Osteocyte (in vitro differentiated cells): ENCODE measurements at regions not wholly inside any gene's neighbourhood (a gene's known extent, or its start where the extent isn't known, plus 50 kb on each side); places are given as distances from the start of the nearest gene placed in this dataset.

Experiments used
- DNase-seq: peaks from one replicate; pipeline ENCODE4 v3.0.0; 2021; ENCODE audit warnings: mixed read lengths; ENCODE audit not compliant: unreplicated experiment; ENCODE audit errors: extremely low spot score
- H3K27ac Mint-ChIP-seq: one replicate; pipeline ENCODE4 v1.8.0; 2021; ENCODE audit warnings: mild to moderate bottlenecking, mixed read lengths; ENCODE audit not compliant: unreplicated experiment
- H3K27me3 Mint-ChIP-seq: one replicate; pipeline ENCODE4 v1.8.0; 2021; ENCODE audit warnings: mixed read lengths; ENCODE audit not compliant: unreplicated experiment
- H3K36me3 Mint-ChIP-seq: one replicate; pipeline ENCODE4 v1.8.0; 2021; ENCODE audit warnings: mixed read lengths; ENCODE audit not compliant: unreplicated experiment
- H3K4me1 Mint-ChIP-seq: one replicate; pipeline ENCODE4 v1.8.0; 2021; ENCODE audit warnings: mixed read lengths; ENCODE audit not compliant: unreplicated experiment
- H3K4me3 Mint-ChIP-seq: one replicate; pipeline ENCODE4 v1.8.0; 2021; ENCODE audit warnings: mild to moderate bottlenecking, moderate library complexity, mixed read lengths; ENCODE audit not compliant: unreplicated experiment
- H3K9me3 Mint-ChIP-seq: one replicate; pipeline ENCODE4 v1.8.0; 2021; ENCODE audit warnings: mixed read lengths; ENCODE audit not compliant: unreplicated experiment
- CTCF ChIP-seq: fragments of 200-600 bp; sonication (generic); IDR thresholded peaks from 2 replicates; pipeline ENCODE4 v1.5.0; 2021; ENCODE audit warnings: antibody characterized with exemption, mild to moderate bottlenecking, moderate library complexity

- no peak for TF ChIP-seq CTCF
- no peaks in the 10 kb centered on the region for H3K36me3 Mint-ChIP-seq
- no peak overlapping the region for H3K27ac Mint-ChIP-seq
- DNase-seq: no peak
- no peaks in the 10 kb centered on the region for H3K27me3 Mint-ChIP-seq
- H3K4me3 Mint-ChIP-seq: no peak overlapping the region
- H3K9me3 Mint-ChIP-seq: peaks cover 7% of the 10 kb centered on the region
- no peaks in the 10 kb centered on the region for H3K4me1 Mint-ChIP-seq
Measured at GRCh38 chr16:55125818-55126385, 195.2 kb downstream of the IRX5 start.

- no peak overlapping the region for H3K4me3 Mint-ChIP-seq
- DNase-seq: no peak
- peaks cover 7% of the 10 kb centered on the region for H3K9me3 Mint-ChIP-seq
- no peak overlapping the region for H3K27ac Mint-ChIP-seq
- no peaks in the 10 kb centered on the region for H3K4me1 Mint-ChIP-seq
- no peaks in the 10 kb centered on the region for H3K36me3 Mint-ChIP-seq
- TF ChIP-seq CTCF: no peak
- no peaks in the 10 kb centered on the region for H3K27me3 Mint-ChIP-seq
Measured at GRCh38 chr16:55126456-55126855, 195.8 kb downstream of the IRX5 start.

DNA sequence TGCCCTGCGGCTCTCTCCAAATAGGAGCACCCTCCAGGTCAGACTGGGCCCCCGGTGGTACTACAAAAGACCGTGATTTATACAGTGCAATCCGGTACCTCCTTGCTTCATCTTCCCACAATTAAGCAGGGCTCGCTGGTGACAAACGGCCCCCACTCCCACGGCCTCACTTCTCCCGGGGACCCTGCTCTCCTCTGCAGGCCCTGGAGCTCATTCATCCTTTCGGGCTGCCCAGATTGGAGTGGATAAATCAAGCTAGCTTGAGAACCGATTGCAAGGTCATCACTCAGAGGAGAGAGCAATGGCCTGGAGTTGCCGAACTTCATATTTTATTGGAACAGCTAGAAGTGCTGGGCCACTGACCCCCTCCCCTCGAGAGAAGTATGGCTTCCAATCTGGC is 193.5 kb upstream of the IRX6 start:
- TF ChIP-seq CTCF: no peak
- DNase-seq: no peak
- Mint-ChIP-seq H3K27me3 (no peaks in the 10 kb centered on the region), H3K4me1 (no peaks in the 10 kb centered on the region), H3K36me3 (no peaks in the 10 kb centered on the region), H3K27ac (no peak overlapping the region), H3K4me3 (no peak overlapping the region), H3K9me3 (no peaks in the 10 kb centered on the region)

- no peaks in the 10 kb centered on the region for H3K36me3 Mint-ChIP-seq
- no peak for TF ChIP-seq CTCF
- no peaks in the 10 kb centered on the region for H3K27me3 Mint-ChIP-seq
- H3K4me1 Mint-ChIP-seq: no peaks in the 10 kb centered on the region
- H3K27ac Mint-ChIP-seq: no peak overlapping the region
- no peaks in the 10 kb centered on the region for H3K9me3 Mint-ChIP-seq
- no peak overlapping the region for H3K4me3 Mint-ChIP-seq
- no peak for DNase-seq
Measured at GRCh38 chr16:55130911-55131310, 193.1 kb upstream of the IRX6 start.

DNA sequence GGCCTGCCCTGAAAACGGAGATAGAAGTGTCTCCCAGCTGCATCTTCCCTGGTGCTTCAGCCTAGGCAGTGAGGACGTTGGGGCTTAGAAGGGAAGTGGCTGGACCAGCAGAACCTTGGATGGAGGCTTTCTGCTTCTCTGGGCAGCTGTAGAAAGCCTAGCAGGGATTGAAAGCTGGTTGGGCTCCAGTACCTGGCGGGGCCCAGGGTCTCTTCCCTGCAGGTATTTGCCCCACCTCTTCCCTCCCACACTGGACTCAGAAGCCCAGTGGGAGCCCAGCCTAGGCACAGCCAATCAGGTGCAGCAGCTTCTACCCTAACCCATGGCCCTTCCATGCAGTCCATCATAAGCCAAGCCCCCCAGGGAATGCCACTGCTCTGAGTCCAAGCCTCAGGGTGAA is 190.3 kb upstream of the IRX6 start:
- TF ChIP-seq CTCF: no peak
- Mint-ChIP-seq H3K9me3 (no peaks in the 10 kb centered on the region), H3K4me3 (no peak overlapping the region), H3K36me3 (no peaks in the 10 kb centered on the region), H3K27ac (no peak overlapping the region), H3K27me3 (no peaks in the 10 kb centered on the region), H3K4me1 (no peaks in the 10 kb centered on the region)
- no peak for DNase-seq
